Muscle of leg (tissue), 3 donors: ENCODE measurements at regions not wholly inside any gene's neighbourhood (a gene's known extent, or its start where the extent isn't known, plus 50 kb on each side); places are given as distances from the start of the nearest gene placed in this dataset.

Source experiments
- DNase-seq: peaks from one replicate; pipeline ENCODE4 v3.0.0; 2013
- H3K27ac ChIP-seq: one replicate; pipeline ENCODE4 v1.5.1; 2013; ENCODE audit warnings: mild to moderate bottlenecking, low read length, control low read depth
- H3K27me3 ChIP-seq: one replicate; pipeline ENCODE4 v1.6.1; 2013; ENCODE audit warnings: low read length; ENCODE audit not compliant: control insufficient read depth, insufficient read depth
- H3K36me3 ChIP-seq: one replicate; pipeline ENCODE4 v1.6.1; 2013; ENCODE audit warnings: low read length; ENCODE audit not compliant: control insufficient read depth, insufficient read depth
- H3K4me1 ChIP-seq: one replicate; pipeline ENCODE4 v1.6.1; 2013; ENCODE audit warnings: low read length; ENCODE audit not compliant: control insufficient read depth, insufficient read depth
- H3K4me3 ChIP-seq: one replicate; pipeline ENCODE4 v1.5.1; 2013; ENCODE audit warnings: low read length, control low read depth
- H3K9me3 ChIP-seq: replicated peaks from 2 replicates; pipeline ENCODE4 v1.6.1; 2013; ENCODE audit warnings: low read depth, low read length; ENCODE audit not compliant: control insufficient read depth
- WGBS: methylation state at CpG from one replicate; pipeline ENCODE4 v1.1.5; 2013; ENCODE audit warnings: missing lambda C conversion rate; ENCODE audit not compliant: insufficient coverage; 5-methylcytosine and 5-hydroxymethylcytosine counted together

DNA sequence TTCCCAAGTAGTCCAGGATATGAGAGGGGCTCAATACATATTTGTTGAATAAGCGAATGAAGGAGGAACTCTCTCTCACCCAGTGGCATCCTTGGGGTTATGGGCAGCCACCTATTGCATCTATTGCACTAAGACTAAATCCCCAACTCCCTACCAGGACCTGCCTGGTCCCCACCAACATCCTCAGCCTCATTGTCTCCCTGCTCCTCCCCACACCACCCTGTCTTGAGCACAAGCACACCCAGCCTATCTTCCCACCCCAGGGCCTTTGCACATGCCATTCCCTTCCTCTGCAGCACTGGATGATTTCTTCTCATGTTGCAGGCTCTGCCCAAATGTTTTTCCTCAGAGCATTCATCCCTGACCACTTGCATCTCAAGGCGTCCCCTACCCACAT is 133.8 kb downstream of the BARX1 start:
- DNase-seq, result no peak
- no CpG with 5 or more reads among the region's 2 CpGs for WGBS
- no peak overlapping the region for H3K27ac ChIP-seq
- H3K9me3 ChIP-seq, result no peaks in the 10 kb centered on the region
- no peaks in the 10 kb centered on the region for H3K36me3 ChIP-seq
- no peaks in the 10 kb centered on the region for H3K4me1 ChIP-seq
- peaks cover 43% of the 10 kb centered on the region for H3K27me3 ChIP-seq
- H3K4me3 ChIP-seq, result no peak overlapping the region

DNA sequence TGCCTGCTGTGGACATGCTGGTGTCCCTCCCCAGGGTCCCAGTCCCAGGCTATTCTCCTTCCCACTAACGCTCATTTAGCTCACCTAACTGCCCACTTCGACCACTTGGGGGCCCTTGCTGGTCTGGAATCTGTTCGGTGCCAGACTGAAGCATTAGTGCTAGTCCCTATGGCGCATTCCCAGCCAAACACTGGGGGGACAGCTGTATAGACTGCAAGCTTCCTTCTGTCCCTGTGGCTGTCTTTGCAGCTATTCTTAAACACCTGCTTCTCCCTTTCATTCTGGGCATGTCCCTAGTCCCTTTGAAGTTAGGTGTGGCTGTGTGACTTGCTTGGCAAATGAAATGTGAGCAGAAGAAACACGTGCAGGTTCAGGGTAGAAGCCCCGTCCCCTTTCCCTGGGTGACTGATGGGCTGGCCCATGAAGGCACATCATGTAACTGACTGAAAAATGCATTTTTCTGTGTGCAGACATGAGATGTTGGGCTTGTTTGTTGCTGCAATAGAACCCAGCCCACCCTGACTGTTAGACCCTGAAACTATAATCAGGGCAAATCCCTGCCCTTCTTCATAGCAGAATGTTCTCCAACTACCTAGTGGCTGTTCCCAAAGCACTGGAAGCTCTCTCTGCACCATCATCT is 134.4 kb downstream of the BARX1 start:
- H3K27me3 ChIP-seq, result peaks cover 38% of the 10 kb centered on the region
- no peaks in the 10 kb centered on the region for H3K4me1 ChIP-seq
- 32% methylated on average over 5 of the region's 6 CpGs for WGBS
- DNase-seq, result peak; percentile 26
- H3K4me3 ChIP-seq, result no peak overlapping the region
- H3K9me3 ChIP-seq, result no peaks in the 10 kb centered on the region
- H3K36me3 ChIP-seq, result no peaks in the 10 kb centered on the region
- no peak overlapping the region for H3K27ac ChIP-seq

DNA sequence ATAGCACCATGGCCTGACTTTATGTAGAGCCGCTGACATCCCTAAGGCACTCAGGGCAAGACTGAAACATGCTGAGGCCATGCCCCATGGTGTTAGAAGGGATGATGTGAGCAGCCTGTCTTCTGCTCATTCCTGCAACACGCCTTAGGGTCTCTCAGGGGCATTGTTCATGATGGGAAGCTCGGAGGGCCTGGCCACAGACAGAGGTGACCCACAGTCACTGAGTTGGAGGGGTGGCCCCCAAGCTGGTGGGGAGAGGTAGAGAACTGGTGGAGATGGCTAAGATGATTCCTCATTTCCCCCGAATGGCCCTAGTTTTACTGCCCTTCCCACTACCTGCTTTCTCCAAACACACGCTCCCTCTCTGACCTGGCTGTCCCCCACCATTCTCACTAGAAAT is 135.2 kb downstream of the BARX1 start:
- peaks cover 35% of the 10 kb centered on the region for H3K27me3 ChIP-seq
- WGBS, result 89% methylated on average over 3 of the region's 5 CpGs

DNA sequence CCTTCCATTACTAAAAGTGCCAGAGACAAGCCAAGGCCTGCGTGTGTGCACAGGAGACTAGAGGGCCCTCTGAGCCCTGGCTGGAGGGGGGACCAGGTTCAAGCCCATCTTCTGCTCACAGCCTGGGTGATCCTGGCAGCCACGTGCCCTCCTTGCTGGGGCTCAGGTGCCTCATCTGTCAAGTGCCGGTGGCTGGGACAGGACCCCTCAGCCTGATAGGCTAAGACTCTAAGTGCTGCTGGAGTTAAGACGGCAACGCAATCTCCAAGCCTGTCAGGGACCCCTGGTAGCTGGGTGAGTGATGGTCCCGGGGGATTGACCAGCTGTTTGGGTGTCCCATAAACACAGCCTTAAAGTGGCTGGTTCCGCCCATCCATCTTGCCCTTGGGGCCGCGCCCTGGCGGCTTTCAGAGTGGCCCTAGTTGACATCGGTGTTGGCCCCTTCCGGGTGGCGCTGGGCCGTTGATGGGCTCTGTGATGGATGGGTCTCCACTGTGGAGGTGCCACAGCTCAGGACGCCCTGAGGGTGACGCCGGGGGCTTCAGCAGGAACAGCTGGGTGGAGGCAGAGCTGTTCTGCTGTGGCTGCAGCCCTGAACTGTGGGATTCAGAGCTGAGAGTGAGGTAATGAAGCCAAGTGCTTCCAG is 136.2 kb downstream of the BARX1 start:
- Histone ChIP-seq H3K36me3 (no peaks in the 10 kb centered on the region), H3K9me3 (no peaks in the 10 kb centered on the region), H3K4me3 (no peak overlapping the region), H3K4me1 (peaks cover 2% of the 10 kb centered on the region), H3K27ac (no peak overlapping the region), H3K27me3 (peaks cover 30% of the 10 kb centered on the region)
- DNase-seq, result no peak
- WGBS, result 62% methylated on average over 17 of the region's 17 CpGs

More for the DNA sequence above, 135.2 kb downstream of the BARX1 start:
- Histone ChIP-seq H3K4me1 (no peaks in the 10 kb centered on the region), H3K9me3 (no peaks in the 10 kb centered on the region), H3K4me3 (no peak overlapping the region), H3K27ac (no peak overlapping the region), H3K36me3 (no peaks in the 10 kb centered on the region)
- DNase-seq, result no peak

DNA sequence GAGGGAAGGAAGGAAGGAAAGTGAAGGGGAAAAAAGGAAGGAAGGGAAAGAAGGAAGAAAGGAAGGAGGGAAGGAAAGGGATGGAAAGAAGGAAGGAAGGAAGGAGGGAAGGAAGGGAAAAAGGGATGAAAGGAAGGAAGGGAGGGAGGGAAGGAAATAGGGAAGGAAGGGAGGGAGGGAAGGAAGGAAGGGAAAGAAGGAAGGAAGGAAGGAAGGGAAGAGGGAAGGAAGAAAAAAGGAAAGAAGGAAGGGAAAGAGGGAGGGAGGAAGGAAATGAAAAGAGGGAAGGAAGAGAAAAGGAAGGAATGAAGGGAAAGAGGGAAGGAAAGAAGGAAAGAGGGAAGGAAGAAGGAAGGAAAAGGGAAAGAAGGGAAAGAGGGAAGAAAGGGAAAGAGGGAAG is 136.9 kb downstream of the BARX1 start:
- H3K27ac ChIP-seq, result no peak overlapping the region
- H3K9me3 ChIP-seq, result no peaks in the 10 kb centered on the region
- no peak for DNase-seq
- no peak overlapping the region for H3K4me3 ChIP-seq
- H3K27me3 ChIP-seq, result peaks cover 24% of the 10 kb centered on the region
- H3K4me1 ChIP-seq, result peaks cover 2% of the 10 kb centered on the region
- no peaks in the 10 kb centered on the region for H3K36me3 ChIP-seq

DNA sequence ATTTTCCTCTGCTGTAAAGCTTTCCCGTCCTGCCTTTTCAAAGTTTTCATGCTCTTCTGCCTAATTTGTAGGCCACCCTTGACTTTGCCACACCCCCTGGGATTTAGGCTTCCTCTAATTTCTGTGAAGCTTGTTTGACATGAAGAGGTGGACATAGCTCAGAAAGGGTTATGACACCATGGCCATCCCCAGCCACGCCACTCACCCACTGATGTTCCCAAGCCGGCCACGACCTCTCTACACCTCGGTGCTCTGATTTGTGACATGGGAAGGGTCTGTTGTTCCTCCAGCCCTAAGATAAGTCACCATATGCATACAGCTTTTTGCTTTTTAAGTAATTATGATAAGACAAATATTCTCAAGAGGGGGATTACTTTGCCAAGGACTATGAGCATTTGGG is 139.5 kb downstream of the BARX1 start:
- Histone ChIP-seq H3K27me3 (peaks cover 29% of the 10 kb centered on the region), H3K27ac (no peak overlapping the region)
- no CpG with 5 or more reads among the region's 5 CpGs for WGBS

DNA sequence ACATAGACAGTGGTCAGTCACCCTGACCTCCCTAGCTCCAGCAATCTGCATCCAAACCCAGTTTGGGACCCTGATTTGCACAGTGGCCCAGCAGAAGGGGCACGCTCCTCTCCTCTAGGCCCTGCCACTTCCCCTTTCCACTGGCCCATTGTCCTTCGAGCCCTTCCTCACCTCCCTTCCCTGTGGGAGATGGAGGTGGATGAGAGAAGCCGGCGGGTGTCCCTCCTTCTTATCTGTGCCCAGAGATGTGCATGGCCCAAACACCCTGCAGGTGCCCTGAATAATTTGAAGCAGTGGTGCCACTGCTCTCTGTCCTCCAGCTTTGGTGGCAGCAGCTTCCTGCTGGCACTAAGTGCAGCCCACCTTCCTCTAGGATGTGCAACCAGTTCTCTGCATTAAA is 140.0 kb downstream of the BARX1 start:
- Histone ChIP-seq H3K36me3 (no peaks in the 10 kb centered on the region), H3K27ac (no peak overlapping the region), H3K4me3 (no peak overlapping the region), H3K9me3 (peaks cover 2% of the 10 kb centered on the region), H3K27me3 (peaks cover 32% of the 10 kb centered on the region), H3K4me1 (peaks cover 9% of the 10 kb centered on the region)
- no CpG with 5 or more reads among the region's 4 CpGs for WGBS
- DNase-seq, result no peak

More for the DNA sequence above, 139.5 kb downstream of the BARX1 start:
- H3K4me3 ChIP-seq, result no peak overlapping the region
- peaks cover 2% of the 10 kb centered on the region for H3K9me3 ChIP-seq
- peaks cover 4% of the 10 kb centered on the region for H3K4me1 ChIP-seq
- H3K36me3 ChIP-seq, result no peaks in the 10 kb centered on the region
- DNase-seq, result no peak

DNA sequence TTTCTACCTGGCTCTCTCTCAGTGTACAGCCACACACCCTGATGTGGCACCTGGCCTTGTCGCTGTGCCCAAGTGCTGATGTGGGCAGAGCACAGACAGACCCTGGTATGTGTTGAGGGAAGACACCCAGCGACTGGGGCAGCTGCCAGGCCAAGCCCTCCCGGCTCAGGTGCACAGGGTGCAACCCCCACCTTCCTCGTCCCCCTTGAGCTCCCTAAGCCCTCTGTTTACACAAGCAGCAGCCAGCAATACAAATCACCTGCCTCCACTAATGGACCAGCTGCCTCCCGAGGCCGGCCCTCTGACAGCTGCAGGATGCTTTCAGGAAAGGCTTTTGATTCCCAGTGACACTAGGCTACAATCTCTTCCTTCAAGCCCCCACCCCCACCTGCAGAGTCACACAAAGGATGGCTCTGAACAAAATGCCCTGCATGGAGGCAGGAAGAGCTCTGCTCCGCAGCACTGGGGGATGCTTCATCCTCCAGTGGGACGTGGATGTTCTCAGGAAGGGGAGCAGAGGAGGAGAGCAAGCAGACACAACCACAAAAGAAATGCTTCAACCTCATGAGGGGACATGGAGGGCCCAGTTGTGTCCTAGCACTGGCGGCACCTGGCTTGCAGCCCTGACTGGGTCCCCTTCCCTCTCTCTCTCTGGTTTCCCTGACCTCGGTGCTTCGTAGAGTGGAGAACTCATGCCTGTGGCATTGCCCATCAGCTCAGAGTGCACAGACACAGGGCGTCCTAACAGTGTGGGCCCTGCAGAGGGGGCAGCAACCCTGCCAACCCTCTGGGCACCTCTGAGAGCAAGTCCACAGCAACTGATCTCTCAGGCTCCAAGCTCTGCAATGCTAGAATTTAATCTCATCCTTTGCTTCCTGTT is 140.8 kb downstream of the BARX1 start:
- peaks cover 30% of the 10 kb centered on the region for H3K27me3 ChIP-seq
- H3K36me3 ChIP-seq, result no peaks in the 10 kb centered on the region
- peaks cover 2% of the 10 kb centered on the region for H3K9me3 ChIP-seq
- 25% methylated on average over 10 of the region's 12 CpGs for WGBS
- H3K27ac ChIP-seq, result no peak overlapping the region
- H3K4me1 ChIP-seq, result peaks cover 17% of the 10 kb centered on the region
- no peak for DNase-seq
- H3K4me3 ChIP-seq, result no peak overlapping the region

DNA sequence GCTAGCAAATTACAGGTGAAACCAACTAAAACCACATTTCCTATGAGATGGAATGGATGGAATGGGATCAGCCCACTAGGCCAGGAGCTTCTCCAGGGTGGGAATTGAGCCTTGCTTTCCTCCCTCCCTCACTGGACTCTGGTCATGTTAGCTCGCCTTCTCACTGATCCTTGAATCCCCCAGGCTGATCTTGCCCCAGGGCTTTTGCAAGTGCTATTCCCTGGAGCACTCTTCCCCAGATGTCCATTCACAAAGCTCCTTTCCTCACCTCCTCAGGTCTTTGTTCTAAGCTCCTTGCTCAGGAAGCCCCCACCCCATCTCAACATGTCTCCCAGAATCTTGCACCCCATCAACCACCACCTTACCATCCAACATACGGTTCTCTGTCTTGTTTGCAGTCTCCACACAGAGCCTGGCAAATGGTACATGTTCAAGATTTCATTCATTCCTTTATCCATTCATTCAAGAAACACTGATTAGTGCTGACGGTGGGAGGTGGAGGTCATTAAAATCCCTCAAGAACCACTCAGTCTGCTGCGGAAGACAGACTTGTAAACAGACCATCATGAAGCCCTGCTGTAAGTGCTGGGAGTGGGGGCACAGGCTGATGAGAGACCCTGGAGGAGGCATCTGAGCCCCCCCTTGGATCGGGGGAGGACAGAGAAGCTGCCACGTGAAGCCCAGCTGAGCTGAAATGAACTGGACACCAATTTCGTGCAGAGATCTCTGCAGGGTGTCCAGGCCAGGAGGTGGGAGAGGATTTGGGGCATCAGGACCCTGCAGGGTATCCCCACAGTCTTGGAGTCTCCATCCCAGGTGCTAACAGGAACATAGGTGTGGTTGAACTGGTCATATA is 141.7 kb downstream of the BARX1 start:
- no peak for DNase-seq
- no peaks in the 10 kb centered on the region for H3K36me3 ChIP-seq
- no peak overlapping the region for H3K27ac ChIP-seq
- H3K27me3 ChIP-seq, result peaks cover 25% of the 10 kb centered on the region
- 43% methylated on average over 5 of the region's 7 CpGs for WGBS
- peaks cover 2% of the 10 kb centered on the region for H3K9me3 ChIP-seq
- peaks cover 17% of the 10 kb centered on the region for H3K4me1 ChIP-seq
- no peak overlapping the region for H3K4me3 ChIP-seq

DNA sequence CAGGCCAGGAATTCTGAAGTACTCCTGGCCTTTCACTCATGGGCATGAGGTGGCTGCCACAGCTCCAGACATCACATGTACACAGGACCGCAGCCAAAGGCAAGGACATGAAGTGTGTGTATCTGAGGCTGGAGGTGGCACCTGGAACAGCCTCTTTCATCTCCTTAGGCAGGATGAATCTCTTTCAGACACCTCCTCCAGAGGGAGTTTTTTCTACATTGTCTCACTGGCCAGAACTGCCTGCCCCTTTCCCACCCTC is 142.8 kb downstream of the BARX1 start:
- no CpG with 5 or more reads among the region's 1 CpG for WGBS

More for the DNA sequence above, 142.8 kb downstream of the BARX1 start:
- no peak for DNase-seq
- H3K4me1 ChIP-seq, result peaks cover 17% of the 10 kb centered on the region
- H3K4me3 ChIP-seq, result no peak overlapping the region
- H3K27ac ChIP-seq, result no peak overlapping the region
- H3K27me3 ChIP-seq, result peaks cover 26% of the 10 kb centered on the region
- H3K36me3 ChIP-seq, result no peaks in the 10 kb centered on the region
- H3K9me3 ChIP-seq, result peaks cover 2% of the 10 kb centered on the region
